IMR-90 (cell line): ENCODE measurements at regions not wholly inside any gene's neighbourhood (a gene's known extent, or its start where the extent isn't known, plus 50 kb on each side); places are given as distances from the start of the nearest gene placed in this dataset.

Experiments
- ATAC-seq: fragments of 200-7000 bp; cut with Tn5 transposase; 2 replicates; pipeline ENCODE4 v1.9.1; 2020; ENCODE audit warnings: low read depth, mild to moderate bottlenecking, moderate library complexity
- BruUV-seq: library from RNA; stranded (reverse); fragments of 400-500 nt; replicated peaks from 2 replicates; lab custom pipeline; 2021; lab: Mats Ljungman, UMichigan
- CTCF ChIA-PET: fragments of 300-600 bp; formaldehyde crosslinking; extraction: SDS; loops from one replicate; lab custom pipeline; 2021; ENCODE audit warnings: antibody characterized with exemption; lab: Yijun Ruan, JAX
- POLR2A ChIA-PET: fragments of 300-600 bp; sonication (Branson Sonifier 250); formaldehyde crosslinking; loops from one replicate; lab custom pipeline; 2022; ENCODE audit warnings: antibody characterized with exemption; ENCODE audit not compliant: unreplicated experiment; lab: Charles Lee
- DNase-seq: peaks from one replicate; pipeline ENCODE4 v3.0.0; 2013
- H2AFZ ChIP-seq: replicated peaks from 2 replicates; pipeline ENCODE3; 2013; ENCODE audit warnings: low read length, mild to moderate bottlenecking; ENCODE audit not compliant: poor library complexity
- H2AK5ac ChIP-seq: 2 replicates; pipeline ENCODE4 v1.6.1; 2013; ENCODE audit warnings: low read depth, low read length, inconsistent platforms
- H2AK9ac ChIP-seq: replicated peaks from 2 replicates; pipeline ENCODE3; 2013; ENCODE audit warnings: mild to moderate bottlenecking, low read depth, low read length, moderate library complexity; ENCODE audit not compliant: poor library complexity
- H2BK120ac ChIP-seq: 2 replicates; pipeline ENCODE4 v1.6.1; 2013; ENCODE audit warnings: low read depth, low read length, inconsistent platforms
- H2BK15ac ChIP-seq: 3 replicates; pipeline ENCODE4 v1.6.1; 2013; ENCODE audit warnings: low read depth, low read length, inconsistent platforms
- H2BK20ac ChIP-seq: 2 replicates; pipeline ENCODE4 v1.6.1; 2013; ENCODE audit warnings: low read depth, mild to moderate bottlenecking, inconsistent platforms, low read length, moderate library complexity
- H2BK5ac ChIP-seq: 2 replicates; pipeline ENCODE4 v1.6.1; 2013; ENCODE audit warnings: mild to moderate bottlenecking, low read depth, low read length, inconsistent platforms; ENCODE audit not compliant: poor library complexity, severe bottlenecking
- H3K14ac ChIP-seq: replicated peaks from 2 replicates; pipeline ENCODE4 v1.6.1; 2013; ENCODE audit warnings: low read depth, low read length, inconsistent platforms
- H3K18ac ChIP-seq: 2 replicates; pipeline ENCODE4 v1.6.1; 2013; ENCODE audit warnings: low read depth, low read length, control low read depth
- H3K23ac ChIP-seq: 2 replicates; pipeline ENCODE4 v1.6.1; 2013; ENCODE audit warnings: low read depth, low read length, inconsistent platforms
- H3K27ac ChIP-seq: 2 replicates; pipeline ENCODE4 v1.5.1; 2013; ENCODE audit warnings: mild to moderate bottlenecking, control low read depth, low read length; ENCODE audit not compliant: insufficient read depth
- H3K27me3 ChIP-seq: 2 replicates; pipeline ENCODE4 v1.6.1; 2013; ENCODE audit warnings: low read length; ENCODE audit not compliant: control insufficient read depth, insufficient read depth
- H3K36me3 ChIP-seq: 2 replicates; pipeline ENCODE4 v1.6.1; 2013; ENCODE audit warnings: low read length, mixed read lengths; ENCODE audit not compliant: control insufficient read depth, insufficient read depth
- H3K4ac ChIP-seq: 2 replicates; pipeline ENCODE4 v1.6.1; 2013; ENCODE audit warnings: low read depth, low read length, inconsistent platforms
- H3K4me1 ChIP-seq: 2 replicates; pipeline ENCODE4 v1.6.1; 2013; ENCODE audit warnings: low read length, mixed read lengths; ENCODE audit not compliant: control insufficient read depth, insufficient read depth
- H3K4me2 ChIP-seq: 2 replicates; pipeline ENCODE4 v1.6.1; 2013; ENCODE audit warnings: low read depth, mild to moderate bottlenecking, control low read depth, low read length, moderate library complexity
- H3K4me3 ChIP-seq: 2 replicates; pipeline ENCODE4 v1.5.1; 2013; ENCODE audit warnings: low read depth, mild to moderate bottlenecking, control low read depth, low read length, moderate library complexity; ENCODE audit not compliant: insufficient read depth
- H3K56ac ChIP-seq: 2 replicates; pipeline ENCODE4 v1.6.1; 2013; ENCODE audit warnings: low read length, inconsistent platforms; ENCODE audit not compliant: insufficient read depth; ENCODE audit errors: extremely low read depth
- H3K79me1 ChIP-seq, 2 experiments: 2 replicates each; pipeline ENCODE4 v1.6.1; 2013; ENCODE audit warnings: low read length in 2 of 2, inconsistent platforms in 1 of 2, low read depth in 1 of 2
- H3K9ac ChIP-seq: 2 replicates; pipeline ENCODE4 v1.6.1; 2013; ENCODE audit warnings: low read depth, low read length, control low read depth
- H3K9me1 ChIP-seq: 2 replicates; pipeline ENCODE4 v1.6.1; 2013; ENCODE audit warnings: low read length, inconsistent platforms; ENCODE audit not compliant: insufficient read depth
- H3K9me3 ChIP-seq: 2 replicates; pipeline ENCODE4 v1.6.1; 2013; ENCODE audit warnings: low read length; ENCODE audit not compliant: control insufficient read depth, insufficient read depth
- H4K20me1 ChIP-seq: 2 replicates; pipeline ENCODE4 v1.6.1; 2013; ENCODE audit warnings: low read length, inconsistent platforms; ENCODE audit not compliant: insufficient read depth
- H4K5ac ChIP-seq: 2 replicates; pipeline ENCODE4 v1.6.1; 2013; ENCODE audit warnings: mild to moderate bottlenecking, low read depth, low read length, control low read depth
- H4K8ac ChIP-seq, 2 experiments: 2 replicates each; pipeline ENCODE4 v1.6.1; 2013; ENCODE audit warnings: low read depth in 2 of 2, low read length in 2 of 2, control low read depth in 1 of 2, inconsistent platforms in 1 of 2
- H4K91ac ChIP-seq: 2 replicates; pipeline ENCODE4 v1.6.1; 2013; ENCODE audit warnings: low read depth, low read length, inconsistent platforms; ENCODE audit not compliant: insufficient read depth
- BHLHE40 ChIP-seq: fragments of 150-350 bp; IDR thresholded peaks from 2 replicates; pipeline ENCODE4 v1.6.1; 2016; ENCODE audit warnings: mild to moderate bottlenecking, low read depth, low read length
- CEBPB ChIP-seq: IDR thresholded peaks from 2 replicates; pipeline ENCODE4 v1.6.1; 2012; ENCODE audit warnings: low read depth, low read length, improper control_type of control experiment
- CHD1 ChIP-seq: IDR thresholded peaks from 2 replicates; pipeline ENCODE4 v1.6.1; 2012; ENCODE audit warnings: low read depth, low read length, improper control_type of control experiment
- ELK1 ChIP-seq: fragments of 150-350 bp; IDR thresholded peaks from 2 replicates; pipeline ENCODE4 v1.6.1; 2016; ENCODE audit warnings: low read depth, mild to moderate bottlenecking, low read length, moderate library complexity, borderline replicate concordance
- FOS ChIP-seq: fragments of 150-350 bp; IDR thresholded peaks from 2 replicates; pipeline ENCODE4 v1.6.1; 2016; ENCODE audit warnings: low read depth, low read length
- MAFK ChIP-seq: IDR thresholded peaks from 2 replicates; pipeline ENCODE4 v1.6.1; 2012; ENCODE audit warnings: low read depth, low read length, improper control_type of control experiment
- MAZ ChIP-seq: IDR thresholded peaks from 2 replicates; pipeline ENCODE4 v1.6.1; 2012; ENCODE audit warnings: low read depth, mild to moderate bottlenecking, low read length, improper control_type of control experiment, moderate library complexity, borderline replicate concordance
- MXI1 ChIP-seq: IDR thresholded peaks from 2 replicates; pipeline ENCODE4 v1.6.1; 2012; ENCODE audit warnings: low read depth, mild to moderate bottlenecking, low read length, moderate library complexity, borderline replicate concordance
- NFE2L2 ChIP-seq: fragments of 150-350 bp; IDR thresholded peaks from 2 replicates; pipeline ENCODE4 v1.6.1; 2016; ENCODE audit warnings: low read depth, mild to moderate bottlenecking, low read length
- POLR2A ChIP-seq: IDR thresholded peaks from 2 replicates; pipeline ENCODE4 v1.6.1; 2012; ENCODE audit warnings: mild to moderate bottlenecking, low read depth, low read length
- RAD21 ChIP-seq: IDR thresholded peaks from 2 replicates; pipeline ENCODE4 v1.6.1; 2012; ENCODE audit warnings: low read length, improper control_type of control experiment
- RCOR1 ChIP-seq: IDR thresholded peaks from 2 replicates; pipeline ENCODE4 v1.6.1; 2012; ENCODE audit warnings: mild to moderate bottlenecking, low read length, improper control_type of control experiment; ENCODE audit not compliant: insufficient replicate concordance
- RFX5 ChIP-seq: IDR thresholded peaks from 2 replicates; pipeline ENCODE4 v1.8.0; 2012; ENCODE audit warnings: low read depth, mild to moderate bottlenecking, low read length, moderate library complexity
- SMC3 ChIP-seq: fragments of 150-350 bp; IDR thresholded peaks from 2 replicates; pipeline ENCODE4 v1.6.1; 2016; ENCODE audit warnings: low read depth, mild to moderate bottlenecking, antibody characterized with exemption, low read length, moderate library complexity
- WGBS, 2 experiments: methylation state at CpG; one replicate each; pipeline versions ENCODE4 v1.1.5 to v1.1.7; 2013; ENCODE audit warnings: missing lambda C conversion rate in 2 of 2; ENCODE audit not compliant: insufficient read length in 1 of 2; ENCODE audit errors: extremely low coverage in 2 of 2; 5-methylcytosine and 5-hydroxymethylcytosine counted together
- dilution Hi-C: fragments of 300-500 bp; cut with HindIII; formaldehyde crosslinking; loops from one replicate; pipeline ENCODE4 v1.14.3; 2018; ENCODE audit warnings: low sequenced_read_pairs; ENCODE audit not compliant: unreplicated experiment
- in situ Hi-C: fragments of 300-500 bp; cut with MboI; formaldehyde crosslinking; loops from 3 replicates; pipeline ENCODE4 v1.14.3; 2019; ENCODE audit warnings: low sequenced_read_pairs, inconsistent platforms, mixed read lengths
- intact Hi-C: fragments of 100-400 bp; cut with micrococcal nuclease; formaldehyde crosslinking; loops from 2 replicates; pipeline ENCODE4 v1.10.0; 2022
- TF ChIP-seq, protein P1 (sequence below): fragments of 150-350 bp; IDR thresholded peaks from 2 replicates; pipeline ENCODE4 v1.6.1; 2017; ENCODE audit warnings: mild to moderate bottlenecking, antibody characterized with exemption, low read length, low read depth
- TF ChIP-seq, protein P2 (sequence below): conservative IDR thresholded peaks from 2 replicates; pipeline ENCODE4 v1.5.1; 2012; ENCODE audit warnings: mild to moderate bottlenecking, low read depth, low read length, improper control_type of control experiment

DNA sequence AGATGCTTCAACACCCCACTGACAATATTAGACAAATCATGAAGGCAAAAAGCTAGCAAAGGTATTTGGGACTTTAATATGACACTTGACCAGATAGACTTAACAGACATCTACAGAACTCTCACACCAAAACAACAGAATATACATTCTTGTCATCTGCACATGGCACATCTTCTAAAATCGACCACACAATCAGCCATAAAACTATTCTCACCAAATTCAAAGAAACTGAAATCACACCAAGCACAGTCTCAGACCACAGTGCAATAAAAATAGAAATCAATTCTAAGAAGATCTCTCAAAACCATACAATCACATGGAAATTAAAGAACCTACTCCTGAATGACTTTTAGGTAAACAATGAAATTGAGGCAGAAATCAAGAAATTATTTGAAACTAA is 340.8 kb downstream of the PPP1R2C start:
- Histone ChIP-seq H3K79me1 (no peaks in the 10 kb centered on the region), H3K9me1 (no peaks in the 10 kb centered on the region), H2AK5ac (no peak overlapping the region), H3K27me3 (no peaks in the 10 kb centered on the region), H3K56ac (no peak overlapping the region), H2AFZ (no peak overlapping the region), H2AK9ac (no peak overlapping the region), H3K27ac (no peak overlapping the region), H4K5ac (no peak overlapping the region), H4K91ac (no peak overlapping the region), H2BK5ac (no peak overlapping the region), H3K9me3 (no peaks in the 10 kb centered on the region), H4K8ac (no peak overlapping the region), H3K36me3 (no peaks in the 10 kb centered on the region), H3K4me3 (no peak overlapping the region), H3K18ac (no peak overlapping the region), H3K9ac (no peak overlapping the region), H3K4ac (no peak overlapping the region), H3K4me1 (no peaks in the 10 kb centered on the region), H2BK15ac (no peak overlapping the region), H2BK20ac (no peak overlapping the region), H3K4me2 (no peak overlapping the region), H4K20me1 (no peaks in the 10 kb centered on the region), H2BK120ac (no peak overlapping the region), H3K14ac (no peak overlapping the region), H3K23ac (no peak overlapping the region)
- in situ Hi-C loops: no loop called here
- WGBS, 2 experiments: 0% methylated on average over 1 of the region's 1 CpG; no CpG with 5 or more reads in 1 of the 2 experiments
- dilution Hi-C loops: no loop called here
- CTCF ChIA-PET: no interaction called here
- TF ChIP-seq POLR2A (no peak), BHLHE40 (no peak), MAFK (no peak), RAD21 (no peak), FOS (no peak), MXI1 (no peak), CEBPB (no peak), SMC3 (no peak), RFX5 (no peak), ELK1 (no peak), CHD1 (no peak), MAZ (no peak), RCOR1 (no peak), NFE2L2 (no peak)
- TF ChIP-seq, protein P1, sequence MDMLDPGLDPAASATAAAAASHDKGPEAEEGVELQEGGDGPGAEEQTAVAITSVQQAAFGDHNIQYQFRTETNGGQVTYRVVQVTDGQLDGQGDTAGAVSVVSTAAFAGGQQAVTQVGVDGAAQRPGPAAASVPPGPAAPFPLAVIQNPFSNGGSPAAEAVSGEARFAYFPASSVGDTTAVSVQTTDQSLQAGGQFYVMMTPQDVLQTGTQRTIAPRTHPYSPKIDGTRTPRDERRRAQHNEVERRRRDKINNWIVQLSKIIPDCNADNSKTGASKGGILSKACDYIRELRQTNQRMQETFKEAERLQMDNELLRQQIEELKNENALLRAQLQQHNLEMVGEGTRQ: no peak
- TF ChIP-seq, protein P2, sequence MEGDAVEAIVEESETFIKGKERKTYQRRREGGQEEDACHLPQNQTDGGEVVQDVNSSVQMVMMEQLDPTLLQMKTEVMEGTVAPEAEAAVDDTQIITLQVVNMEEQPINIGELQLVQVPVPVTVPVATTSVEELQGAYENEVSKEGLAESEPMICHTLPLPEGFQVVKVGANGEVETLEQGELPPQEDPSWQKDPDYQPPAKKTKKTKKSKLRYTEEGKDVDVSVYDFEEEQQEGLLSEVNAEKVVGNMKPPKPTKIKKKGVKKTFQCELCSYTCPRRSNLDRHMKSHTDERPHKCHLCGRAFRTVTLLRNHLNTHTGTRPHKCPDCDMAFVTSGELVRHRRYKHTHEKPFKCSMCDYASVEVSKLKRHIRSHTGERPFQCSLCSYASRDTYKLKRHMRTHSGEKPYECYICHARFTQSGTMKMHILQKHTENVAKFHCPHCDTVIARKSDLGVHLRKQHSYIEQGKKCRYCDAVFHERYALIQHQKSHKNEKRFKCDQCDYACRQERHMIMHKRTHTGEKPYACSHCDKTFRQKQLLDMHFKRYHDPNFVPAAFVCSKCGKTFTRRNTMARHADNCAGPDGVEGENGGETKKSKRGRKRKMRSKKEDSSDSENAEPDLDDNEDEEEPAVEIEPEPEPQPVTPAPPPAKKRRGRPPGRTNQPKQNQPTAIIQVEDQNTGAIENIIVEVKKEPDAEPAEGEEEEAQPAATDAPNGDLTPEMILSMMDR: no peak
- DNase-seq (no peak), ATAC-seq (no peak)
- POLR2A ChIA-PET: no interaction called here
- intact Hi-C loops: no loop called here
- no TSS peak for BruUV-seq
